HepG2 (cell line): ENCODE measurements at regions not wholly inside any gene's neighbourhood (a gene's known extent, or its start where the extent isn't known, plus 50 kb on each side); places are given as distances from the start of the nearest gene placed in this dataset.

Experiments
- ATAC-seq: fragments of 200-7000 bp; cut with Tn5 transposase; 3 replicates; pipeline ENCODE4 v1.9.1; 2020; ENCODE audit warnings: mild to moderate bottlenecking, moderate library complexity
- BruUV-seq: library from RNA; stranded (reverse); fragments of 400-500 nt; replicated peaks from 2 replicates; lab custom pipeline; 2021; lab: Mats Ljungman, UMichigan
- CTCF ChIA-PET: fragments of 300-600 bp; formaldehyde crosslinking; extraction: SDS; loops from one replicate; lab custom pipeline; 2021; ENCODE audit warnings: low total read pairs, inconsistent platforms, low intra/inter-chr PET ratio; lab: Yijun Ruan, JAX
- POLR2A ChIA-PET: fragments of 350-600 bp; sonication (Branson Sonifier 250); formaldehyde crosslinking; loops from one replicate; lab custom pipeline; 2020; ENCODE audit warnings: antibody characterized with exemption, inconsistent platforms; lab: Yijun Ruan, JAX
- DNase-seq: peaks from one replicate; pipeline ENCODE4 v3.0.0-alpha.2; 2015; ENCODE audit warnings: low spot score
- FAIRE-seq: peaks from 3 replicates; lab custom pipeline; 2011; peaks lifted over from hg19 to GRCh38; lab: Jason Lieb, UNC
- H2AFZ ChIP-seq: one replicate; pipeline ENCODE4 v1.6.1; 2011; ENCODE audit warnings: low read length, inconsistent platforms
- H3K27ac ChIP-seq: fragments of 300-600 bp; 3 replicates; pipeline ENCODE4 v1.8.0; 2011; ENCODE audit warnings: mixed run types, mild to moderate bottlenecking, mixed read lengths, low read length, inconsistent platforms; ENCODE audit not compliant: insufficient read depth; ENCODE audit errors: extremely low read length
- H3K27me3 ChIP-seq, 2 experiments: fragments of 200-600 bp in 1 of 2; 2 replicates in 1 of 2; 3 replicates in 1 of 2; pipeline versions ENCODE4 v1.6.0 to v1.8.0; 2011; ENCODE audit warnings: low read length in 2 of 2, mild to moderate bottlenecking in 2 of 2, moderate library complexity in 2 of 2, inconsistent platforms in 1 of 2; ENCODE audit not compliant: insufficient read depth in 2 of 2, control insufficient read depth in 1 of 2
- H3K36me3 ChIP-seq, 2 experiments: fragments of 200-600 bp in 1 of 2; replicated peaks in 1 of 2; 2 replicates in 1 of 2; 3 replicates in 1 of 2; pipeline versions ENCODE4 v1.5.1 to v1.8.0; 2011; ENCODE audit warnings: low read length in 2 of 2, inconsistent platforms in 1 of 2; ENCODE audit not compliant: insufficient read depth in 2 of 2, control insufficient read depth in 1 of 2
- H3K4me1 ChIP-seq: 2 replicates; pipeline ENCODE4 v1.5.1; 2012; ENCODE audit warnings: low read length, inconsistent platforms; ENCODE audit not compliant: insufficient read depth
- H3K4me2 ChIP-seq: 2 replicates; pipeline ENCODE4 v1.6.0; 2011; ENCODE audit warnings: low read depth, low read length, inconsistent platforms
- H3K4me3 ChIP-seq, 3 experiments: fragments of 200-600 bp in 1 of 3; sonication (generic), shearing (Covaris generic) in 1 of 3; replicated peaks in 1 of 3; 2 replicates each; pipeline ENCODE4 v1.5.1; 2011 to 2016; ENCODE audit warnings: low read length in 3 of 3, inconsistent platforms in 2 of 3, low read depth in 2 of 3, mild to moderate bottlenecking in 2 of 3, control low read depth in 1 of 3, mixed read lengths in 1 of 3; ENCODE audit not compliant: insufficient read depth in 1 of 3
- H3K79me2 ChIP-seq: one replicate; pipeline ENCODE4 v1.6.1; 2011; ENCODE audit warnings: low read length, inconsistent platforms; ENCODE audit not compliant: insufficient read depth
- H3K9ac ChIP-seq: 2 replicates; pipeline ENCODE4 v1.6.0; 2011; ENCODE audit warnings: mild to moderate bottlenecking, low read depth, low read length, inconsistent platforms; ENCODE audit not compliant: insufficient read depth
- H3K9me3 ChIP-seq: 2 replicates; pipeline ENCODE4 v1.5.1; 2012; ENCODE audit warnings: mild to moderate bottlenecking, low read length
- H4K20me1 ChIP-seq: 2 replicates; pipeline ENCODE4 v1.6.0; 2011; ENCODE audit warnings: inconsistent platforms, mild to moderate bottlenecking, low read length, moderate library complexity; ENCODE audit not compliant: insufficient read depth
- RNF2 ChIP-seq: fragments of 450-650 bp; conservative IDR thresholded peaks from 2 replicates; pipeline ENCODE4 v1.6.1; 2016; ENCODE audit warnings: low read depth
- ZNF724P ChIP-seq: sonication (generic); formaldehyde crosslinking; IDR thresholded peaks from 2 replicates; pipeline ENCODE4 v1.8.0; 2022; ENCODE audit warnings: missing genetic modification reagents, borderline replicate concordance
- ZSCAN31 ChIP-seq: sonication (generic); formaldehyde crosslinking; IDR thresholded peaks from 2 replicates; pipeline ENCODE4 v1.5.0; 2020; ENCODE audit warnings: low read depth, mild to moderate bottlenecking, missing genetic modification reagents
- WGBS: methylation state at CpG from one replicate; pipeline ENCODE4 v1.1.6; 2017; ENCODE audit warnings: low lambda C conversion rate; 5-methylcytosine and 5-hydroxymethylcytosine counted together
- in situ Hi-C: cut with HindIII; loops from 2 replicates; pipeline ENCODE4 v1.10.0; 2017; ENCODE audit warnings: low pct_unique_long_range_greater_than_20kb; ENCODE audit not compliant: extremely low pct_ligation_motif_present
- intact Hi-C: fragments of 100-400 bp; cut with micrococcal nuclease; formaldehyde crosslinking; loops from one replicate; pipeline ENCODE4 v1.10.0; 2022; ENCODE audit not compliant: unreplicated experiment
- TF ChIP-seq, protein P1 (sequence below): sonication (generic); formaldehyde crosslinking; IDR thresholded peaks from 2 replicates; pipeline ENCODE4 v1.8.1; 2023; ENCODE audit warnings: mild to moderate bottlenecking, missing genetic modification reagents
- TF ChIP-seq, protein P2 (sequence below): sonication (generic); formaldehyde crosslinking; IDR thresholded peaks from 2 replicates; pipeline ENCODE4 v1.4.0; 2020; ENCODE audit warnings: mild to moderate bottlenecking, missing genetic modification reagents

DNA sequence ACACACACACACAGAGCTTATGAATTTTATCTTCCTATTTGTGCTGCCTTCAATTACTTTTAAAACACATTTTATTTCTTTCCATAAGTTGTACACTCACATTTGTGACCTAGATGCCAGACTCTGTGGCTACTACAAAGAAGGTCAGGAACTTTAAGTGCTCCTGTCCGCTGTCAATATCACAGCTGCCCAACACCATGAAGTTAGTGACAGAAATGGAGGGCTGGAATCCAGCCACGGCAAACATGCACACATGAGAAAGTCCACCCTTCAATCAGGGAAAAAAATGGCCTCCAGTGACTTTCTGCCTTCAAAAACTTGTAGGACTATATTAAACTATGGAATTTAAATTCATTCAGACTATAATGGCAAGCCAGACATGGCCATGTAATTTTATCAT lies 334.4 kb upstream of the FSTL5 start:
- H3K9me3 ChIP-seq = no peaks in the 10 kb centered on the region
- H4K20me1 ChIP-seq = no peaks in the 10 kb centered on the region
- DNase-seq = no peak
- WGBS = 30% methylated on average over 2 of the region's 2 CpGs
- no peaks in the 10 kb centered on the region for H3K4me1 ChIP-seq
- TF ChIP-seq RNF2 = no peak
- TF ChIP-seq ZSCAN31 (CRISPR knock-in tag) = no peak
- TF ChIP-seq, protein P1, sequence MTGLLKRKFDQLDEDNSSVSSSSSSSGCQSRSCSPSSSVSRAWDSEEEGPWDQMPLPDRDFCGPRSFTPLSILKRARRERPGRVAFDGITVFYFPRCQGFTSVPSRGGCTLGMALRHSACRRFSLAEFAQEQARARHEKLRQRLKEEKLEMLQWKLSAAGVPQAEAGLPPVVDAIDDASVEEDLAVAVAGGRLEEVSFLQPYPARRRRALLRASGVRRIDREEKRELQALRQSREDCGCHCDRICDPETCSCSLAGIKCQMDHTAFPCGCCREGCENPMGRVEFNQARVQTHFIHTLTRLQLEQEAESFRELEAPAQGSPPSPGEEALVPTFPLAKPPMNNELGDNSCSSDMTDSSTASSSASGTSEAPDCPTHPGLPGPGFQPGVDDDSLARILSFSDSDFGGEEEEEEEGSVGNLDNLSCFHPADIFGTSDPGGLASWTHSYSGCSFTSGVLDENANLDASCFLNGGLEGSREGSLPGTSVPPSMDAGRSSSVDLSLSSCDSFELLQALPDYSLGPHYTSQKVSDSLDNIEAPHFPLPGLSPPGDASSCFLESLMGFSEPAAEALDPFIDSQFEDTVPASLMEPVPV = no peak
- TF ChIP-seq ZNF724P = no peak
- TF ChIP-seq, protein P2, sequence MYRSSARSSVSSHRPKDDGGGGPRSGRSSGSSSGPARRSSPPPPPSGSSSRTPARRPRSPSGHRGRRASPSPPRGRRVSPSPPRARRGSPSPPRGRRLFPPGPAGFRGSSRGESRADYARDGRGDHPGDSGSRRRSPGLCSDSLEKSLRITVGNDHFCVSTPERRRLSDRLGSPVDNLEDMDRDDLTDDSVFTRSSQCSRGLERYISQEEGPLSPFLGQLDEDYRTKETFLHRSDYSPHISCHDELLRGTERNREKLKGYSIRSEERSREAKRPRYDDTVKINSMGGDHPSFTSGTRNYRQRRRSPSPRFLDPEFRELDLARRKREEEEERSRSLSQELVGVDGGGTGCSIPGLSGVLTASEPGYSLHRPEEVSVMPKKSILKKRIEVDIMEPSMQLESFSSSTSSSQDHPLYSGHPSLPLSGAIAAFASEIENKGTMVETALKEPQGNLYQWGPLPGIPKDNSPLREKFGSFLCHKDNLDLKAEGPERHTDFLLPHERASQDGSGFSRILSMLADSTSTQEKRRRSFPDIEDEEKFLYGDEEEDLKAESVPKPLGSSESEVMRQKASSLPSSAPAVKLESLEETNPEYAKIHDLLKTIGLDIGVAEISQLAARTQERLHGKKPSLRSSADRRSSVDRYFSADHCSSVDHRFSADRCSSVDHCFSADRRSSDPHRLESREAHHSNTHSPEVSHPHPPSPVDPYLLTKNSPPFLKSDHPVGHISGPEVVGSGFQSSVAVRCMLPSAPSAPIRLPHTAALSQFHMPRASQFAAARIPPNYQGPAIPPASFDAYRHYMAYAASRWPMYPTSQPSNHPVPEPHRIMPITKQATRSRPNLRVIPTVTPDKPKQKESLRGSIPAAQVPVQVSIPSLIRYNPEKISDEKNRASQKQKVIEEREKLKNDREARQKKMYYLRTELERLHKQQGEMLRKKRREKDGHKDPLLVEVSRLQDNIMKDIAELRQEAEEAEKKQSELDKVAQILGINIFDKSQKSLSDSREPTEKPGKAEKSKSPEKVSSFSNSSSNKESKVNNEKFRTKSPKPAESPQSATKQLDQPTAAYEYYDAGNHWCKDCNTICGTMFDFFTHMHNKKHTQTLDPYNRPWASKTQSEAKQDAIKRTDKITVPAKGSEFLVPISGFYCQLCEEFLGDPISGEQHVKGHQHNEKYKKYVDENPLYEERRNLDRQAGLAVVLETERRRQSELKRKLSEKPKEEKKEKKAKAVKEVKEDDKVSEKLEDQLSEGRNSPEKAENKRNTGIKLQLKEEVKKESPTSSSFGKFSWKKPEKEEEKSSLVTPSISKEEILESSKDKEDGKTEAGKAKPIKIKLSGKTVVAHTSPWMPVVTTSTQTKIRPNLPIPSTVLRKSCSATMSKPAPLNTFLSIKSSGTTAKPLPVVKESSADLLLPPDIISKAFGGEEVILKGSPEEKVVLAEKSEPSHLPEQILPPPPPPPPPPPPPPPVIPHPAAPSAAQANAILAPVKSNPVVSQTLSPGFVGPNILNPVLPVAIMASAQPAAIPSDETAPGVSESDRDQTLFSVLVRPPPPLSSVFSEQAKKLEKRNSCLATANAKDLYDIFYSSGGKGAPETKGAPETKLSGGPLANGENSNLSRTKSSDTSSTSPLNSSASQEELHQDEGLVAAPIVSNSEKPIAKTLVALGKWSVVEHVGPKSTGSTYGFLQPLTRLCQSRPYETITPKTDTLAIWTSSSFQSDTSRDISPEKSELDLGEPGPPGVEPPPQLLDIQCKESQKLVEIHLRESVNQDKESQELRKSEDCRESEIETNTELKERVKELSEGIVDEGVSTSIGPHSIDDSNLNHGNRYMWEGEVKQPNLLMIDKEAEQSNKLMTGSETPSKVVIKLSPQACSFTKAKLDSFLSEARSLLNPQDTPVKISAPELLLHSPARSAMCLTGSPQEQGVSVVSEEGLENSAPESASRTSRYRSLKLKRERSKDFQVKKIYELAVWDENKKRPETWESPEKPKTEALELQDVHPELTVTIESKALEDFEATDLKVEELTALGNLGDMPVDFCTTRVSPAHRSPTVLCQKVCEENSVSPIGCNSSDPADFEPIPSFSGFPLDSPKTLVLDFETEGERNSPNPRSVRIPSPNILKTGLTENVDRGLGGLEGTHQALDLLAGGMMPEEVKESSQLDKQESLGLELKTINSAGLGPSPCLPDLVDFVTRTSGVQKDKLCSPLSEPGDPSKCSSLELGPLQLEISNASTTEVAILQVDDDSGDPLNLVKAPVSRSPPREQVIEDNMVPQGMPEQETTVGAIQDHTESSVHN (CRISPR knock-in tag) = no peak
- TF ChIP-seq, all 625 proteins: peak for 0
- no peak for ATAC-seq
- no peaks in the 10 kb centered on the region for H3K79me2 ChIP-seq
- no peak overlapping the region for H3K4me3 ChIP-seq
- no peak overlapping the region for H3K27ac ChIP-seq
- H2AFZ ChIP-seq = no peak overlapping the region
- ChIA-PET POLR2A (no interaction called here), CTCF (interaction anchor here (1.2 to 1.4 kb wide), 3 partner anchors 540 to 835 kb away, joined by 3 to 9 read pairs (median 4); no protein-coding TSS in a partner anchor)
- H3K27me3 ChIP-seq = no peaks in the 10 kb centered on the region
- in situ Hi-C loops (loop anchor here (25.0 kb wide), 1 partner anchor 1039 kb away; no protein-coding TSS in a partner anchor), intact Hi-C loops (loop anchor here (5.0 kb wide), 1 partner anchor 1514 kb away; no protein-coding TSS in a partner anchor)
- H3K4me2 ChIP-seq = no peak overlapping the region
- H3K36me3 ChIP-seq = no peaks in the 10 kb centered on the region
- BruUV-seq = no TSS peak
- FAIRE-seq = no peak
- H3K9ac ChIP-seq = no peak overlapping the region
